HL-60/S4 (cell line): ENCODE measurements at regions not wholly inside any gene's neighbourhood (a gene's known extent, or its start where the extent isn't known, plus 50 kb on each side); places are given as distances from the start of the nearest gene placed in this dataset.

Experiments
- in situ Hi-C: fragments of 300-500 bp; cut with MboI; formaldehyde crosslinking; loops from 2 replicates; pipeline ENCODE4 v1.14.3; 2022; ENCODE audit warnings: low sequenced_read_pairs

DNA sequence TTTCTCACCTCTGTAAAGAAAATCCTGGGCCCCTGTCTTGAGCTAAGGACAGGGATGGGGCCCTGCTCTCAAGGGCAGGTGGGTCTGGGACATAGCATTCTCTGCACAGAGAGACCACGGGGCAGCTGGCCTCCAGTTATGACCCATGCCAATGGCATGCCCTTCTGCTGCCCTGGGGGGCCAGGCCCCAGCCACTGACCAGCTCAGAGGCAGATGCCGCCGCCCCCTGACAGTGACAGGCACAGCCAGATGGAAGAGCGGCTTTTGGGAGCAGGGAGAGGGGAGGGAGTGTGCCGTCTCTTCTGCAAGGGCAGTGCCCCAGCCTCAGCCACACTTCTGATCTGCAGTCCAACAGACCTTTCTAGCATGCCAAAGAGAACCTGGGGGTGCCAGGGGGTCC is 114.8 kb upstream of the NAV2 start:
- in situ Hi-C loops, result no loop called here

DNA sequence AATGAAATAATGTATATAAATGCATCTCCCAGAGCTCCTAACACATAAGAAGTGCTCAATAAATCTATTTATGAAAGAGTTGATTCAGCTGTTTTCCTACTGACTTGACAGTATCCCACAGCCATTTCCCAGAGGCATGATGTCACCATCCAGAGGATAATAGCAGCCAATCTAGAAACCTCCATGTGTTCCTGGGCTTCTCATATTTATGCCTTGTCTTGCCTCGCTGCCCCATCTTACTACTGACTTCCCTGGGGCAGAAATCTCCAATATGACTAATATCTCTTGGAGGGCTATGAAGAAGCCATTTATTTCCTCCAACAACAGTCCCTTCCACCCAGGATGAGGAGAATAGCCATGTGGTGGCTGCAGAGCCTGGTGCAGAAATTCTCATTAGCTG is 115.4 kb upstream of the NAV2 start:
- in situ Hi-C loops, result no loop called here

DNA sequence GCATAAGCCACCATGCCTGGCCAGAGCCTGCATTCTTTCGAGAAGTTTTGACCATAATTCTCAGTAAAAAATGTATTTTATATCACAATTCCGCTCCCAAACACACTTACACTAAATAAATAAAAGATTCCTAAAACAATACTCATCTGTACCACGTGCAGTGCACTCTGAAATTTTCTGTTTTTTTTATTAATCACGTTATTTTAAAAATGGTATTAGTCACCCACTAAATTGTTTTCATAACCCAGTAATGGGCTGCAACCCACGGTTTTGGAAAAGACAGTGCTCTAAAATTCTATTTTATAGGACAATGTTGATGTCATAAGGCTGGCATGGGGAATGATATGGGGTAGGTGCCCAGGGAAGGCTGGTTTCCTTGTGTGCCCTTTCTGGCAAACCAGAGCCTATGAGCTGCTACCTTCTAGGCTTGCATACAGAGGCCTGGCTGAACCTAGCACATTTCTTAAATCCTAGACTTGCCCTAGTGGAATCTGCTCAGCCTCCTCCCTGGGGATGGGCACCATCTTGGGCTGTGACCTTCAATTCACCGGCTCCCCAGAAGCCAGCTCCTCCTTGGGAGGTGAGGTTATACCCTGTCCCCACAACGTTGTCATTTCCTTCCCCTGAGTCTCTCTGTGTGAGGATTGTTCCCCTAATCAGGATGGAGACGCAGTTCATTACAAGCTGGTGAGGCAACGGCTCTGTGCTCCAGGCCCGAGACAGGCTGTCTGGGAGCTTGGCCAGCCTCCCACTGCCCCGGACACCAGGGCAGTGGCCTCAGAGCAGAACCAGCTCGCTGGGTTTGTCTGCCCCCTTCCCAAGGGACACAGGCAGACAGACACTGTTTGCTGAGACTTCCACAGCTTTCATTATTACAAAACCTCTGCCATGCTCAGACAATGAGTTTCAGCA is 116.5 kb upstream of the NAV2 start:
- in situ Hi-C loops, result no loop called here

DNA sequence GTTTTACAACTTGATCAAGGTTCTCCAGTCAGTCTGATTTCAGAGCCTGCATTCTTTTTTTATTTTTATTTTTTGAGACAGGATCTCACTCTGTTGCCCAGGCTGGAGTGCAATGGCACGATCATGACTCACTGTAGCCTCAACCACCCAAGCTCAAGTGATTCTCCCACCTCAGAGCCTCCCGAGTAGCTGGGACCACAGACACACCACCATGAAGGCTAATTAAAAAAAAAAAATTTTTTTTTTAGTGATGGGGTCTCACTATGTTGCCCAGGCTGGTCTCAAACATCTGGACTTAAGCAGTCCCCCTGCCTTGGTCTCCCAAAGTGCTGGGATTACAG is 117.2 kb upstream of the NAV2 start:
- in situ Hi-C loops, result no loop called here

DNA sequence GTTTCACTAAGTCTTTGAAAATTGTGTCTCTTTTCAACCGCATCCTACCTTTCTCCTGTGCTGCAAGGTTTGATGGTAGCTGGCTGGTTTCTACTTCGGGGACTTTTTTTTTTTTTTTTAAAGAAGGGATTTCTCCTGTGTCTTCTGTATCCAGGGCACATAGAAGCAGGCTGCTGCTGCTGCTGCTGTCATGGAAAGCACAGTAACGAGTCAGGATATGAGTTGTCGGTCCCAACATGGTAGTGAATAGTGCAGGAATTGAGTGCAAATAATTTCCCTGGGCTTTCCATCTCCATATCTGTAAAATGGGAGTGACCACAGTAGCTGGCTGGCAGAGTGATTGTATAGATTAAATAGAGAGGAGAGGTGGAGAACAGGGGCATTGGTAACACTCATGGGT is 118.3 kb upstream of the NAV2 start:
- in situ Hi-C loops, result no loop called here

DNA sequence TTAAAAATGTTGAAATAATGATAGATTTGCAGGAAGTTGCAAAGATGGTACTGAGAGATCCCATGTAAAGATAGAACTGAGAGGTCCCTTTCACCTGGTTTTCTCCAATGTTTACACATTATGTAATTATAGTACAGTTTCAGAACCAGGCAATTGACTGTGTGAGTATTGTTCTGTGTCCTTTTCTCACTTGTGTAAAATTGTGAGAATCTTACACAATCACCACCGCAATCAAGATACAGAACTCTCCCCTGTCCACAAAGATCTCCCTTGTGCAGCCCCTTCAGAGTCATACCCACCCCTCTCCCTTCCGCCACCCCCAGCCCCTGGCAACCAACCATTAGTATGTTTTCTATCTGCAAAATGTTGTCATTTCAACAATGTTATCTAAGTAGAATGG is 119.8 kb upstream of the NAV2 start:
- in situ Hi-C loops, result no loop called here

DNA sequence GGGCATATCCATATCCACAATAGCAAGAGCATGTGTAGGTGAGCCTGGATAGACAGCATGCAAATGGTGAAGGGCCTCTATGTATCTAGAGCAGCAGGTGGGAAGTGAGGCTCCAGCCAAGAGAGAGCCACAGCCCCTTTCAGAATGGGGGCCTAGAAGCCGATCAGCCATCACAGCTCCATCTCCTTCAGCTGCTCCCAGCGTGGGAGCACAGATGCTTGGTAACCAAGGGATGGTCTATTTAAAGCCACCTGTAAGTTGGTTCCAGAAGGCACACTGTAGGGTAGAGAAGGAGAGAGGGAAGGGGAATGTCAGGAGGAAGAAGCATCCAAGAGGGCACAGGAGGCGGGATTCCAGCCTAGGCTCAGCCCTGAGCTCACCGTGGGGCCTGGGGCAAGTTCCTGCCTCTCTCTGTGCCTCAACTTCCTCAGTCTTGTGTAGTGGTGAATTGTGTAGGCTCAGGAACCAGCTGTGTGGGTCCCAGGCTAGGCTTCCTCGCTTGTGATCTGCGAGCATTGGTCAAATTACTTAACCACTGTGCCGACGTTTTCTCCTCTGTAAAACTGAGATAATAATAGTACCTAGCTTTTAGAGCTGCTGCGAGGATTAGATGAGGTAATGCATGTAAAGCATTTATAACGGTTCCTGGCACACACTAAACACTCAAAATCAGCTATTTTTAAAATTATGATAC is 122.9 kb upstream of the NAV2 start:
- in situ Hi-C loops, result no loop called here

DNA sequence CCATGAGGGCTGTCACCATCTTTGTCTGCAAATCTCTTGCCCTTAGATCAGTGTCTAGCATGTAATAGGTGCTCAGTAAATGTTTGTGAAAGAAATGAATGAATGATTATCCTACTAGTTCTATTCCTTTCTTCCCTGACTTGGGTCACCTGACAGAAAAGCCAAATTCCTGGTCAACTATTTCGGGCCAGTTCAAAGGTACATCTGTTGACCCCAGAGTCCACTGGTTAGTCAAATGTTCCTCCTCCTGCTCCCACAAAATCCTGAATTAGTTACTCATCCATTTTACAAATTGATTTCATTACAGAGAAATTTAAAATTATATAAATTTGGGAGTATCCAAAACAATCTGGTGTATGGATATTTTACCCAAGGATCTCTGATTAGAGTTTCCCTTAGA is 124.7 kb upstream of the NAV2 start:
- in situ Hi-C loops, result no loop called here

DNA sequence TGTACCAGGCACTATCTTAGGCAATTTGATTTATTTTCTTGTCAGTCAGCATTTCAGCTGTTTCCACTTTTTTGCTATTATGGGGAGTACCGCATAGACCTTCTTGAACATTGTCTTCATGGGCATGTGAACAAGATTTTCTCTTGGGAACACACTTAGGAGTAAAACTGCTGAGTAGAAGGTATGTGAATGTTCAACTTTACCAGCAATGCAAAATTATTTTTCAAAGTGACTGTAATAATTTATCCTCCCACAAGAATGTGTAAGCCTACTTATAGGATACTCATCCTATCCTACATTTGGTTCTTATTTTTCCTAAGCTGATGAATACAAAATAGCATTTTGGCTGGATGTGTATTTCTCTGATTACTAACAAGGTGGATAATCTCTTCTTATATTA is 132.0 kb upstream of the NAV2 start:
- in situ Hi-C loops, result no loop called here

DNA sequence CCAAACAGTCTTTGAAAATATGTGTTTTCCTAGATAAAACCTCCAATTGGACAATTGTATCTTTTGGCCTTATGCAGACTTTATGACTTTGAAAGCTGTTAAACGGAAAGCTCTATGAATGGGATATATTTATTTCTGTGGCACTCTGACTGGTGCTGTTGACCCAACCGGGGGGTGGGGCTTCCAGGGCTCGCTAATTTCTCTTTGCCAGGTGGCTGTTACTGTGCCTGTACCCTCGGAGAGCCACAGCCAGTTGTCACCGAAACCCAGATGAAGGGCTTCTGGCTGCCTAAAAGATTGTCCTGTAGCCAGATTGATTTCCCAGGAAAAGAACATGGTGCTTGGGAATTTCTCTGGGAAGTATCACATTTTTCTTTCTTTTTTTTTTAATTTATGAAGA is 132.7 kb upstream of the NAV2 start:
- in situ Hi-C loops, result no loop called here

DNA sequence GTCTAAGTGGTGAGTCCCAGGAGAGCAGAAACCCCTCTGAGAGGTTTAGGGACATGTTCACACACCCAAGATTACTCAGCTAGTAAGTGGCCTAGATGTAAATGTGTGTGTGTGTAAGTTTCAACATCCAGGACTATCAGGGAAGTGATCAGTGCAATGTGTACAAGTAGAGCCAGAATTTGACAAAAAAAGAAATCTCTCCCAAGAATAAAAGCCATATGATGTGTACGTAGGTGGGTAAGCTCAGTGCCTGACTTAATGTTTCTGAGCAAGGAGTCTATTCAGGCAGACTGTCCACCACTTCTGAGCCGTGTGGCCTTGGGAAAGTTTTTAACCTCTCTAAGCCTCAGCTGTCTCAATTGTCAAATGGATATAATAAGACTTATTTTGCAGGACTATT is 133.8 kb upstream of the NAV2 start:
- in situ Hi-C loops, result no loop called here

DNA sequence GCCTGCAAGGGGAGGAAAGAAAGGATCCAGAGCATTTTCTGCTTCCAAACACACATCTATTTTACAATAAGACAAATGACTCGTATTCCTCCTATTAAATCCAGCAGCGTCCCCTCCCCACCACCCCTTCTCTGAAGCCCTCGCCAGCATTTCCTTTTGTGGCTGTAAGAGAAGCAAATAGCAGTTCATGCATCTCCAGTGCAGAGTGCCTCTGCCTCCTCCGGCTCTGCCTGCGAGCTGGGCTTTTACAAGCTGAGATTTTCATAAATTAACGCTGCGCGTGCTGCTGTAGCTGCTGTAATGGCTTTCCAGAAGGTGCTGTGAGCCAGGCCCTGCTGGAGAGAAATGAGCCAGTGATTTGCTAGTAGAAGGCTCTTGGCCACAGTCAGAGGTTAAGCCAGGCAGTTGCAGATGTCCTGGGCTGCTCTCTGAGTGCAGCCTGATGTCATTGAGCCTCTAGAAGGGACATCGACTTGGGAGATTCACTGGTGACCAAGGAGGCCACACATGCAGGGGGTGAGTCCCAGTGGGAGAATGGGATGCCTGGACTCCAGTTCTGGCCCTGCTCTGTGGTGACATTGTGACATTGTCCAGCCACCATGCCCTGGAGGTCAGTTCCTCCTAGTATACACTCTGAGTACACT is 134.5 kb upstream of the NAV2 start:
- in situ Hi-C loops, result no loop called here

DNA sequence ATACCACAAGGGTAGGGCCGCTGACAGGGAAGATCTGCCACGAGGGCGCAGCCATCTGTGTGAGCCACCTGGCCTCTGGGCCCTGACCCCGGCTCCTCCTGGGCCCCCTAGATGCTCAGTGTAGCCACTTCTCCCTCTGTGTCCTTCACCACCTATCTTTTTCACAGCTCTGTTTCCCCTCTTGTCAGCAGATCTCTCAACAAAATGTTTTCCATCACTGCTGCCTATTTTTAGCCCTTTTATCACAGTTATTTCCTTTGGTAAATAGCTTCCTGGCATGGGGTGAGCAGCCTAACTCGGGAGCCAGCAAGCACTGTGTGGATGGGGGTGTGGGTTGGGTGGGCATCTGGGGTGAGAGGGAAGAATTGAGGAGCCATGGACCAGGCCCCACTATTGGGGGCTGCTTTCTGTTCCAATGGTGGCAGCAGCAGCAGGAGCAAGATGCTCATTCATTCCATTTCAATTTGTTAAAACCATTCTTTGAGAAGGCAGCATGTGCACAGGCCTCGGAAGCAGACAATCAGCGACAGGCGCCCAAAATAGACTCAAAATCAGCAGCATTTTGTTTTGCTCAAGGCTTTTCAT is 135.2 kb upstream of the NAV2 start:
- in situ Hi-C loops, result no loop called here

DNA sequence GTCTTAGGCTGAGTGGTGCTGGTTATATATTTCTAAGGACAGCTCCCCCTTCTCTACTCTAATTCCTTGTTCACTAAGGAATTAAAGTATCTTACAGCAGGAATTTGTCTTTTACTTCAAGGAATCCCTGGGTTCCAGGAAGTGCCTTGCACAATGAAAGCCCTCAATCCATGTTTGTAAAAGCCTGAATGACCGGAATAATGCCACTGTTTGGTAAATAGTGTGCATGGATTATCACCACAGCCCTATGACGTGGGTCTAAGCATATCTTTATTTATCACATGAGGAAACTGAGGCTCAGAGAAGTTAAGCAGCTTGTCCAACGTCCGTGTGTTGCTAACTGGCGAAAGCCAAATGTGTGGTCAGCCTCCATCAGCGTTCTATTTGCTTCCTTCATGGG is 135.7 kb upstream of the NAV2 start:
- in situ Hi-C loops, result no loop called here

DNA sequence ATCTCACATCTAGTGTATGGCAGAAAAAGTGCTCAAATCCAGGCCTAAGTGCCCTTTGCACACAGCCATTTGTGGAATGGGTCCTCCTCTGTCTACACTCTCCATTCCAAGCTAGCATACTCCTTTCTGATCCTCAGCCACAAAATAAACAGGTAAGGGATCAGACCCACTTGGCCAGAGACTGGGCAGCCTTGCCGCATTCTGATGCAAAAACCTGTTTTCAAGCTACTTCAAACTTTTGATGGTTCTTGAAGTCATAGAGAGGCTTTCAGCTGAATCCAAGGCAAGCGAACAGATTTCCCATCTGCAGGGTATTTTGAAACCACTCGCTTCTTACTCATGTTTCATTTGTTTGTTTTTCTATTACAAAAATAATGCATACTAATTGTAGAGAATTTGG is 136.6 kb upstream of the NAV2 start:
- in situ Hi-C loops, result no loop called here

DNA sequence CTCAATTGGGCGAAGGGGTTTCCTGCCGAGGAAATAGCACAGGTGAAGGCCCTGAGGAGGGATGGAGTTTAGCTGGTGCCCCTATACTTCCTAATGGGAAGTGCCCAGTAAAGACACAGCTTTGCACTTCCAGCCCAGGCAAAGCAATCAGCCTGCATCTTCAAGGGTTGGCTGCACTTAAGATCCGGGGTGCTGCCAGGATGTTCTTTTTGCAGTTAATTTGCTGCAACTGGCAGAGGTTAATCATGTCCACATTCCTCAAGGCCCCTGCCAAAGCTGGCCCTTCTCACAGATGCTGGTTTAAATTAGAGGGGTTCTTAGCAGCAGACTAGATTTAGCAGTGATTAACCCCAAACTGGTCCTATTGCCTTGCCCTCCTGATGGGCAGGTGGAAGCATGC is 137.7 kb upstream of the NAV2 start:
- in situ Hi-C loops, result loop anchor here (25.0 kb wide), 2 partner anchors 337 to 513 kb away; partner anchors contain the start of gene MRGPRX2

DNA sequence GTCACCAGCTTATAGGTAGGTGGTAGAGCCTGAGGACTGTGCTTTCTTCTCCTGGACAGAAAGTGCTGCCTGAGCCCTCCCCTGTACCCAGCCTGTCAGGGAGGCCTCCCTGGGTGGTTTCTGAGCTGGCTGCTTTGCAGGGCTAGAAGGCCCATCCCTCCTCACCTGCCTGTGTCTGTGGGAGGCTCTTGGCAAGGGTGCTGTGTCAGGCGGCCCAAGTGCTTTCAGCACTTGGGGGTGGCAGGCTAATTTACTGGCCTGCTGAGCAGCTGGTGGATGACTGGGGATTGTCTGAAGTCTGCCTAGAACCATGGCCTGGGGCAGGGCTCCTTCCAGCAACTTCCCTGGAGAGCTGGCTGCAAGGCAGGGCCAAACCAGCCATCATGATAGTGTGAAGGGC is 139.0 kb upstream of the NAV2 start:
- in situ Hi-C loops, result loop anchor here (25.0 kb wide), 2 partner anchors 339 to 511 kb away; partner anchors contain the start of gene MRGPRX2

DNA sequence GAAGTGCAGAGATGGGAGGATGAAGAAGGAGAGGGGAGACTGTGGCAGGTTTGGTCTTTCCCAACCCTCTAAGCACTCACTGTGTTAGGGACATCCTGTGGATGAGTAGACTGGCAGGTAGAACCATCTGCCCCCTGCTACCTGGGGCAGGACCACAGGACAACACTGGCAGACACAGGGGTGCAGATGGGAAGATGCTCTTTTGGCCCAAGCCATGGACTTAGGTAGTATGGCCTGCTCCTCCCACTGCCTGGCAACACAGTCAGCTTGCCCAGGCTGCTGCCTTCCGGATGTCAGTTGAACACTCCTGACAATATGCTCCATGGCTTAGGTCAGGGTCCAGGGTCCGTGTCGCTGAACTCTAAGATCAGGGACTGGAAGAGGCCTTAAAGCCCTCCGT is 140.7 kb upstream of the NAV2 start:
- in situ Hi-C loops, result loop anchor here (25.0 kb wide), 2 partner anchors 340 to 510 kb away; partner anchors contain the start of gene MRGPRX2

DNA sequence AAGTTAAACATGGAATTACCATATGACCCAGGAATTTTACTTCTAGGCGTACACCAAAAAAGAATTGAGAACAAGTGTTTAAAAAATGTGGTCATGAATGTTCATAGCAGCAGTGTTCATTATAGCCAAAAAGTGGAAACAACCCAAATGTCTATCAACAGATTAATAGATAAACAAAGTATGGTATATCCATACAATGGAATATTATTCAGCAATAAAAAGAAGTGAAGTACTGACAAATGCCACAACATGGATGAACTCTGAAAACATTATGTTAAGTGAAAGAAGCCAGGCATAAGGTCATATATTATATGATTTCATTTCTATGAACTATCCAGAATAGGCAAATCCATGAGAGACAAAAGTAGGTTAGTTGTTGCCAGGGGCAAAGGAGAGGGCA is 141.7 kb upstream of the NAV2 start:
- in situ Hi-C loops, result loop anchor here (25.0 kb wide), 2 partner anchors 341 to 509 kb away; partner anchors contain the start of gene MRGPRX2

DNA sequence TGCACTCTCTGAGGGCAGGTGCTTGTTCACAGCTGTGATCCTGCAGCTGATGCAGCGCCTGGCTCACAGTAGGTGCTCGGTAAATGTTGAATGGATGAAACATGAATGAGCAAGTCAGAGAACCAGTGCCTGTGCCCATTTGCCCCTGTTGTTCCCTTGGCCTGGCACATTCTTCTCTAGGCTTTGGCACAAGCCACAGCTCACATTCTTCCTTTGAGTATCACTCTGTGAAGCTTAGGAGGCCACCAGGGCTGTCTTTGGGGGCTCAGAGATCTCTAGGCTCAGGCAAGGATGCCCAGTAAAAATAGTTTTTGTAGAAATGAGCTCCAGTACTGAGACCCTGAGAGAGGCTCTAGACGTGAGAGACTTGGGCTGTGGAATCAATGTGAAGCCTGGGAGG is 144.6 kb upstream of the NAV2 start:
- in situ Hi-C loops, result loop anchor here (25.0 kb wide), 2 partner anchors 344 to 506 kb away; partner anchors contain the start of gene MRGPRX2
